Mucosa of descending colon (tissue), 3 donors: ENCODE measurements at regions not wholly inside any gene's neighbourhood (a gene's known extent, or its start where the extent isn't known, plus 50 kb on each side); places are given as distances from the start of the nearest gene placed in this dataset.

Experiments used
- ATAC-seq: fragments of 200-7000 bp; cut with Tn5 transposase; one replicate; pipeline ENCODE4 v1.9.1; 2020; ENCODE audit warnings: mild to moderate bottlenecking, moderate library complexity
- DNase-seq, 3 donors: peaks; one replicate each; pipeline ENCODE4 v3.0.0-alpha.2; 2020
- H3K36me3 ChIP-seq: fragments of 200-600 bp; one replicate; pipeline ENCODE4 v1.8.0; 2021; ENCODE audit warnings: low read depth, mild to moderate bottlenecking
- H3K4me1 ChIP-seq: fragments of 200-600 bp; one replicate; pipeline ENCODE4 v1.8.0; 2021; ENCODE audit warnings: low read depth, mild to moderate bottlenecking
- H3K4me3 ChIP-seq: fragments of 200-600 bp; one replicate; pipeline ENCODE4 v1.8.0; 2021; ENCODE audit warnings: mild to moderate bottlenecking
- H3K9me3 ChIP-seq: fragments of 200-600 bp; one replicate; pipeline ENCODE4 v1.8.0; 2021; ENCODE audit warnings: mild to moderate bottlenecking
- CTCF ChIP-seq: fragments of 200-600 bp; IDR thresholded peaks from one replicate; pipeline ENCODE4 v1.8.0; 2022; ENCODE audit warnings: antibody characterized with exemption, mild to moderate bottlenecking
- intact Hi-C, 2 donors: fragments of 100-400 bp; cut with DNase I in 1 of 2; cut with micrococcal nuclease in 1 of 2; formaldehyde crosslinking; loops; one replicate each; pipeline versions ENCODE4 v1.11.0 to v1.11.1; 2022; cut with DNase I, micrococcal nuclease
- donor health status: DM: no; HTN: no; CAD: no; lungs with moderate emphysema.
- donor health status: DM: no; HTN: no; CAD: no.
- donor health status: DM: no; HTN: yes; CAD: no.

GRCh38 chr9:115296831-115297565, 179.0 kb upstream of the TNC start:
- DNase-seq = no peak
- Histone ChIP-seq H3K4me3 (no peak overlapping the region), H3K9me3 (no peaks in the 10 kb centered on the region), H3K36me3 (no peaks in the 10 kb centered on the region), H3K4me1 (peaks cover 6% of the 10 kb centered on the region)
- no peak for TF ChIP-seq CTCF
- intact Hi-C loops = no loop called here
- ATAC-seq = peak; percentile 7

DNA sequence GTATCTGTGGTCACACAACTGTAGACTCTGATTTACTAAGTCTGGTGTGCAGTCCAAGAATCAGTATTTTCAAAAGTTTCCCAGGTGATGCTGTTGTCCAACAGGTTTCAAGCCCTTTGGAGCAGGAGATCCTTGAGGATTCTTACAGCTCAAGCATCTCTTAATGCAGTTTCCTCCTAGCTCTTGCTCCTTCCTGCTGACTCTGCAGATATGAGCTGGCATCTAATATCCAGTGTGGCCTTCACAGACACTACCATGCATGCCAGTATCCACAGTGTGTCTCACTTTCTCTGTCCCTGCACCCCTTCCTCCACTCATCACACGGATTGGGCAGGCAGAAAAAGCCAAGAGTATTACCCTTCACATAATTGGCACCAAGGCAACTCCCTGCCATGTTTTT, 182.2 kb upstream of the TNC start:
- no peak for TF ChIP-seq CTCF
- Histone ChIP-seq H3K4me1 (no peaks in the 10 kb centered on the region), H3K4me3 (no peak overlapping the region), H3K9me3 (no peaks in the 10 kb centered on the region), H3K36me3 (no peaks in the 10 kb centered on the region)
- no peak for ATAC-seq
- no peak for DNase-seq
- intact Hi-C loops = no loop called here

GRCh38 chr9:115300874-115301273, 182.9 kb upstream of the TNC start:
- DNase-seq (no peak), ATAC-seq (no peak)
- intact Hi-C loops = no loop called here
- Histone ChIP-seq H3K9me3 (no peaks in the 10 kb centered on the region), H3K4me1 (no peaks in the 10 kb centered on the region), H3K4me3 (no peak overlapping the region), H3K36me3 (no peaks in the 10 kb centered on the region)
- TF ChIP-seq CTCF = no peak

DNA sequence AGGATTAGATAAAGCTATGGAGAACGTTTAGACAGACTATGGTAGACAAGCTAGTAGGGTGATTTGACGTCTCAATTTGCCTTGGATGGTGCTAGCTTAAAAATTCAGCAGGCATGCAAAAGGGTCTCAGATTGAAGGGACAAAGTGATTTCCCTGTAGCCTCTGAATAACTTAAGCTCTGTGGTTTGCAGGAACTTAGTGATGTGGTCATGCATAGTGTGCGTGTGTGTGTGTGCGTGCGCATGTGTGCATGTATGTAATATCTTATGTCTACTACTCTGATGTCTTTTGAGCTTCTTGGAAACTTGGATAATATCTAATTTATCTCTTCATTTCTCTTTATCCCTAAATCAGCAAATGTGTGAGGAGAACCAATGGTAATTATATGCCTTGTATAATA, 183.6 kb upstream of the TNC start:
- Histone ChIP-seq H3K4me1 (no peaks in the 10 kb centered on the region), H3K4me3 (no peak overlapping the region), H3K9me3 (no peaks in the 10 kb centered on the region), H3K36me3 (no peaks in the 10 kb centered on the region)
- no peak for DNase-seq
- TF ChIP-seq CTCF = no peak
- intact Hi-C loops = no loop called here
- ATAC-seq = no peak

GRCh38 chr9:115305543-115305942, 187.6 kb upstream of the TNC start:
- Histone ChIP-seq H3K4me3 (no peak overlapping the region), H3K4me1 (no peaks in the 10 kb centered on the region), H3K9me3 (no peaks in the 10 kb centered on the region), H3K36me3 (no peaks in the 10 kb centered on the region)
- intact Hi-C loops = no loop called here
- no peak for ATAC-seq
- TF ChIP-seq CTCF = no peak
- no peak for DNase-seq

DNA sequence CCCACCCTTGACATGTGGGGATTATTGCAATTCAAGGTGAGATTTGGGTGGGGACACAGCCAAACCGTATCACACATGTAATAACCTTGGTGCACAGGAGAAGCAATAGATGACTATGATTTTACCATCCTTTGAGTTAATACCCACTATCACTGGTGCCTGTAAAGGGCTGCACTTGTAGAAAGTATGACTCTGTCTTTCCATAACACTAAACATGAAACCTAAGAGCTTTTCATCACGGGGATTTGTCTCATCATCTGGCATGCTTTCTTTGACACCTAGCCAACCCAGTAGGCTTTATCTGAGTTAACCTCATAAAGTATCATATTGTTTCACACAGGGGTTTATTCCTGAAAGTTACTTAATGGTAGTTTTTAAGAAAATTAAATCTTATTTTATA, 188.9 kb upstream of the TNC start:
- Histone ChIP-seq H3K36me3 (no peaks in the 10 kb centered on the region), H3K9me3 (no peaks in the 10 kb centered on the region), H3K4me1 (no peaks in the 10 kb centered on the region), H3K4me3 (no peak overlapping the region)
- TF ChIP-seq CTCF = no peak
- DNase-seq (no peak), ATAC-seq (no peak)
- intact Hi-C loops = no loop called here
